ENCODE measurements at regions not wholly inside any gene's neighbourhood (a gene's known extent, or its start where the extent isn't known, plus 50 kb on each side); places are given as distances from the start of the nearest gene placed in this dataset.
"Not testable (repeated sequence)": the region's sequence is repeated elsewhere in the genome, so short reads cannot be mapped to it uniquely, and the experiment has no call there.

- no peak for DNase-seq (ENCODE audit: low read depth, low spot score)
Observed at GRCh38 chr16:54879681-54880080, 51.0 kb upstream of the IRX5 start.

- DNase-seq (ENCODE audit: low read depth, low spot score), result no peak
Observed at GRCh38 chr16:54878301-54878700, 52.4 kb upstream of the IRX5 start.

DNA sequence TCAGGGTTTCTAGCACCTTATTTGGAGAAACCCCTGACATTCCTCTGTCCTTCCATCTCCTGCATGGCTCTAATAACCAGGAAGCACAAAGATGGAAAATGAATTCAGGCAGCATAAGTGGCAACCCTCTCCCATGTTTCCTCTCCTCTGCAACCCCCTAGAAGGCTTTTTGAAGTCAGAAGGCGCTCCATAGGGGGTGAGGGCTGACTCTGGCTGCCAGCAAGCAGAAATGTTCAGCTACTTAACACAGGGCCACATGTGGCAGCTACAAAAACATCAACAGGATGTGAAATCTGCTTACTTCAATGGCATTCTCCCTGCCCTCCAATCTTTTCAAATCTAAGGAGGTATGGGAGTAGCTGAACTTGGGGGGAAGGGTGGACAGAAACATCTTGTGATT, 55.2 kb upstream of the IRX5 start:
- DNase-seq (ENCODE audit: low read depth, low spot score), result no peak

- DNase-seq (ENCODE audit: low read depth, low spot score), result not testable (repeated sequence)
Observed at GRCh38 chr16:54873716-54874373, 56.8 kb upstream of the IRX5 start.

- DNase-seq (ENCODE audit: low read depth, low spot score), result no peak
Observed at GRCh38 chr16:54873071-54873470, 57.6 kb upstream of the IRX5 start.

DNA sequence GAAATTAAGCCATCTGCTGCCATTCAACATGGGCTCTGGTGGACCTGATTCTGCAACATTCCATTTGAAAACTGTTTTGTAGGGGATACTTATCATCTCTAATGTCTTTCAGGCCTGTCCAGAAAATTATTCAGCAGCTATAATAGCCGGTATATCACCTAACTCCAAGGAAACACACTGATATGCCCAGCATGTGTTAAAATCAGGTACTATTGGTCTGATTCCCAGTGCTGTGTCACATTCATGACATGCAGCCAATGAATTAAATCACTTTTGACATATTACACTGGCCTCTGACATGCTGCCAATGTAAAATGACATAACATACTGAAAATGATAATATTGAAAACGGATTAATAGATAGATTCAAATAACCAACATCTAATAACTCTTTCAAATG, 60.5 kb upstream of the IRX5 start:
- no peak for DNase-seq (ENCODE audit: low read depth, low spot score)

DNA sequence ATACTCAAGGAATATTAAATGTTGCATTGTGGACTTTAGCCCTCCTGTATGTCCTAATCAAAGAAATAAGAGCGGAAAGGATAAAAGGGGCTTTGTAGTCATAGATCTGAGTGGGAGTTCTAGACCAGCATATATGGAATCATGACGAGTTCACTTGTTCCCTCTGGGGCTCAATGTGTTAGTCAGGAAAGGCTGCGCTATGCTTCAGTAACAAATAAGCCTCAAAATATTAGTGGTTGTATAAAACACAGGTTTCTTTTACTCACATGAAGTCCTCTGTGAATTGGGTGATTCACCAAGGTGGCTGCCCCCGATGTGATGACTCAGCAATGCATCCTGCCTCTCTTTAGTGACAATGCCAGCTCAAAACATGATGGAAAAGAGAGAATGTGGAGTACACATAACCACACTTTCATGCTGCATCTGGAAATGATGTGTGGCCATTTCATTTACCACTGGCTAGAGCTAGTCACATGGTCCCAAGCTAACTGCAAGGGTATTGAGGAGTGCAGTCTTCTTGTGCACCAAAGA, 63.3 kb upstream of the IRX5 start:
- DNase-seq (ENCODE audit: low read depth, low spot score), result no peak

- peak; percentile 4 for DNase-seq (ENCODE audit: low read depth, low spot score)
Observed at GRCh38 chr16:54862529-54862928, 68.1 kb upstream of the IRX5 start.

DNA sequence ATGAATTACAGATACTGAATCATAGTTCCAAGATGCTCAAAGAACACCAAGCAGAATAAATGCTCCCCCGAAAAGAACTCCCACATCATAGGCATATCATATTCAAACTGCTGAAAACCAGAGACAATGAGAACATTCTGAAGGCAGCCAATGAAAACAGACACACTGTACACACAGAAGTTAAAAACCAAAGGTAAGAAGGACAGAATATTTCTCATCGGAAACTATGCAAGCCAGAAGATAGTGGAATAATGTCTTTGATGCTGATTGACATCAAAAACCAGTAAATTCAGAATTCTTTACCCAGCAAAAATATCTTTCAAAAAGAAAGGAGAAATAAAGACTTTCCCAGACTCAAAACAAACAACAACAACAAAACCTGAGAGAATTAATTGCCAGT, 73.8 kb upstream of the IRX5 start:
- no peak for DNase-seq (ENCODE audit: low read depth, low spot score)

GRCh38 chr16:54847609-54848008, 83.1 kb upstream of the IRX5 start:
- no peak for DNase-seq (ENCODE audit: low read depth, low spot score)

DNA sequence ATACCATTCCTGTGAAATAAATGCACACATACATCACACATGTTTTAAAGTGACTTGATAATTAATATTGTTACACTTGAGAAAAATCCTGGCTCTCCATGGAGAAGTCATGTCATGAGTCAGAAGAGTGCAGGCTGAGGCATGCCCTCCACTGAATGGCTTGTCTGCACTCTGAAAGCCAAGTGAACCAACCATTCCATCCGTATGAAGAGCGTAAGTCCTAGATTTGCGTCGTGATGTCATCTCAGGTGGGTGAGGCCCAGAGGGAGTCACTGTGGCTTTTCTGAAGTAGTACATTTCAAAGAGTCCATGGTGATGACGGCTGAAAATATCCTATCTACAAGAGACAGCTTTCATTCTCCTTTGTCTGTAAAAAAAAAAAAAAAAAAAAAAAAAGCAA, 83.5 kb upstream of the IRX5 start:
- peak; percentile 1 for DNase-seq (ENCODE audit: low read depth, low spot score)

GRCh38 chr16:54846766-54847165, 83.9 kb upstream of the IRX5 start:
- peak; percentile 2 for DNase-seq (ENCODE audit: low read depth, low spot score)

GRCh38 chr16:54843424-54843750, 87.3 kb upstream of the IRX5 start:
- no peak for DNase-seq (ENCODE audit: low read depth, low spot score)

- no peak for DNase-seq (ENCODE audit: low read depth, low spot score)
Observed at GRCh38 chr16:54842743-54843423, 87.8 kb upstream of the IRX5 start.

- DNase-seq (ENCODE audit: low read depth, low spot score), result no peak
Observed at GRCh38 chr16:54829691-54830090, 101.0 kb upstream of the IRX5 start.

- DNase-seq (ENCODE audit: low read depth, low spot score), result no peak
Observed at GRCh38 chr16:54822892-54823291, 107.8 kb upstream of the IRX5 start.

DNA sequence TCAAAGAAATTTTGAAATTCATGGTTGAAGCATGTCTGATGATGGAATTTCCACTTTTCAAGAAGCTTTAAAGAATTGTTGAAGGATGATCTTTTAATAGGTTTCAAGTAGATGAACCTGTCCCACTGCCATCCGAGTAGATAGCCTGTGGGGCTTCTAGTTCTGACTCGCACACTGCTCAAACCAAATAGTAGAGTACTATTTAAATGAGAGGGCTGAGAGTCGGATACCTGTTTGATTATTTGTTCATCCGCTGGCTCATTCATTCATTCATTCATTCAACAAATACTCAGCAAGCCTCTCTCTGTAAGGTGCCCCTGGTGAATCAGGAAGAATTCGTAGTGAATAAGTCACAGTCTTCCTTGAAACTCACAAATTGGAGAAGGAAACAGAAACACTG, 108.2 kb upstream of the IRX5 start:
- DNase-seq (ENCODE audit: low read depth, low spot score), result no peak

- DNase-seq (ENCODE audit: low read depth, low spot score), result peak; percentile 8
Observed at GRCh38 chr16:54821731-54822130, 108.9 kb upstream of the IRX5 start.

- no peak for DNase-seq (ENCODE audit: low read depth, low spot score)
Observed at GRCh38 chr16:54817940-54818574, 112.6 kb upstream of the IRX5 start.

DNA sequence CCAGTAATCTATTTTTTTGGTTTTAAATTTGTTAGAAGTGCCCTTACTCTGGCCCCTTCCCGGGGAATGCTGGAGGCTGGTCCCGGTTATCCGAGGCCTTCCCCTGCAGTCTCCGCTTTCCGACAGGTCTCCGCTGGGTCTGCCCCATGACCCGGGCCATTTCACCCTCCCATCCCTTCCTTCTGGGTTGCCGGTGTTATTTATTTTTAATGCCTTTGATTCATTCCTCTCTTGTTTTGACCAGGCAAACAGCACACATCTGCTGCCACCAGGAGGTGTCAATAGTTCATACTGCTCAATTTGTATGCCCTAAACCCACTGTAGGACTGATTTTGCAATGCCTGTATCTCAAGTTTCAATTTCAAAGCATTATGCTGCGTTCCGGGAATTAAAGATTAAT, 113.2 kb upstream of the IRX5 start:
- DNase-seq (ENCODE audit: low read depth, low spot score), result no peak

DNA sequence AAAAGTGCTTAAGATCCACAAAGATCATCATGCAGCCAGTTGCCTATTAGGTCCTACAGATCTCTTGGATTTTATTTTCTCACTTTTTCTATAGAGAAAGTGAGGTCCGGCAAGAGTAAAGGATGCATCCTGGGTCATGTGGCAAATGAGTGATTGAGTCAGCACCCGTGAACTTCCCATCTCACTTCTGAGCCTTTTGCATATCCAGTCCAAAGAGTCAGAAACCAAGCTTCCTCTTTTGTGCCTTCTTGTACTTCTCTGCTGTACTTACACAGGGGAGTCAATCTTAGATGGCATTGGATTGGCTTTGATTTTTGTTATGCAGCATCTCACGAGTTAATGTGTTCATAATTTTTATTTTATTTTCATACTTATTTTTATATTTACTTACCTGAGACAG, 114.2 kb upstream of the IRX5 start:
- no peak for DNase-seq (ENCODE audit: low read depth, low spot score)

DNA sequence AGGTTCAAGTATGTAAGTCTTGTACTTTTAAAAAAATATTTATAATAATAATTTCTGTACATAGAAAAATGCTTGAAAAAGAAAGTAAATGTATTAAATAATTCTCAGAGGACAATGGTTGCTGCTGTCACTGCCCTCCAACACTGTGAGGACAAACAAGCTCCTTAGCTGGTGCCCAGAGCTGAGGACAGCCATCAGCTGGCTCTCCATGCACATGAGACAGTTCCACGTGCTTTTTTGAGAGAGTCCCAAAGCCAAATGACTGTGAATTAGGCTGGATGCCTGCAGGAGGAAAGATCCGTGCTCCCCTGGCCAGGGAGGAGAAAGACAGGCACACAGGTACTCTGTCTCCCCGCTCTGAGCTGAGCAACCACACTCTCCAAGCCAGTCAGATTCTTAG, 115.5 kb upstream of the IRX5 start:
- DNase-seq (ENCODE audit: low read depth, low spot score), result no peak

GRCh38 chr16:54813778-54814177, 116.9 kb upstream of the IRX5 start:
- no peak for DNase-seq (ENCODE audit: low read depth, low spot score)
